ENCODE measurements at regions not wholly inside any gene's neighbourhood (a gene's known extent, or its start where the extent isn't known, plus 50 kb on each side); places are given as distances from the start of the nearest gene placed in this dataset.

DNA sequence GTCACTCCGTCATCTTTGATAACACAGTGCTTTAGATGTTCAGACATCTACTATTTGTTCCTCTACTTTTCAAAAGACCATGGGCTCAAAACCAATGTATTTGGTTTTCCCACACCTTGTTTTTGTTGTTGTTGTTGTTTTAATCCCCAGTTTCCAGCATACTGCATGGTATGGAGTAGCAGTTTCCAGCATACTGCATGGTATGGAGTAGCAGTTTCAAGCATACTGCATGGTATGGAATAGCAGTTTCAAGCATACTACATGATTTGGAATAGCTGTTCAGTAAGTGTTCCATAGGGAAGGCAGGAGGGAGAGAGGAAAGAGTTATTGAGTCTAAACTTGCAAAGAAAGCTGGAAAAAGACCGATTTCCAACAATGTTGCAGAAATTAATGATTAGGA, 314.3 kb upstream of the PRKCQ start:
- TF ChIP-seq, protein P1, sequence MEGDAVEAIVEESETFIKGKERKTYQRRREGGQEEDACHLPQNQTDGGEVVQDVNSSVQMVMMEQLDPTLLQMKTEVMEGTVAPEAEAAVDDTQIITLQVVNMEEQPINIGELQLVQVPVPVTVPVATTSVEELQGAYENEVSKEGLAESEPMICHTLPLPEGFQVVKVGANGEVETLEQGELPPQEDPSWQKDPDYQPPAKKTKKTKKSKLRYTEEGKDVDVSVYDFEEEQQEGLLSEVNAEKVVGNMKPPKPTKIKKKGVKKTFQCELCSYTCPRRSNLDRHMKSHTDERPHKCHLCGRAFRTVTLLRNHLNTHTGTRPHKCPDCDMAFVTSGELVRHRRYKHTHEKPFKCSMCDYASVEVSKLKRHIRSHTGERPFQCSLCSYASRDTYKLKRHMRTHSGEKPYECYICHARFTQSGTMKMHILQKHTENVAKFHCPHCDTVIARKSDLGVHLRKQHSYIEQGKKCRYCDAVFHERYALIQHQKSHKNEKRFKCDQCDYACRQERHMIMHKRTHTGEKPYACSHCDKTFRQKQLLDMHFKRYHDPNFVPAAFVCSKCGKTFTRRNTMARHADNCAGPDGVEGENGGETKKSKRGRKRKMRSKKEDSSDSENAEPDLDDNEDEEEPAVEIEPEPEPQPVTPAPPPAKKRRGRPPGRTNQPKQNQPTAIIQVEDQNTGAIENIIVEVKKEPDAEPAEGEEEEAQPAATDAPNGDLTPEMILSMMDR (IDR thresholded peaks at IDR 0.05; ENCODE audit: poor library complexity), result no peak
- TF ChIP-seq EZH2phosphoT487 (IDR thresholded peaks at IDR 0.05; ENCODE audit: low read depth, severe bottlenecking, unreplicated experiment), result no peak
- TF ChIP-seq EZH2 (IDR thresholded peaks at IDR 0.05; ENCODE audit: borderline replicate concordance), result no peak
